H1 (cell line): ENCODE measurements at regions not wholly inside any gene's neighbourhood (a gene's known extent, or its start where the extent isn't known, plus 50 kb on each side); places are given as distances from the start of the nearest gene placed in this dataset.

Source experiments
- CTCF ChIA-PET: fragments of 300-600 bp; sonication (Branson Sonifier 250); formaldehyde crosslinking; loops from one replicate; lab custom pipeline; 2021; ENCODE audit not compliant: partially characterized antibody; lab: Charles Lee
- POLR2A ChIA-PET: fragments of 300-600 bp; sonication (Branson Sonifier 250); formaldehyde crosslinking; loops from one replicate; lab custom pipeline; 2021; ENCODE audit warnings: inconsistent platforms; ENCODE audit not compliant: partially characterized antibody; lab: Charles Lee
- DNase-seq, 2 experiments: peaks; one replicate each; pipeline versions ENCODE4 v3.0.0 to v3.0.0-alpha.2; 2010 to 2022; ENCODE audit warnings: low spot score in 2 of 2, low read depth in 1 of 2, mixed read lengths in 1 of 2
- FAIRE-seq: peaks from 2 replicates; lab custom pipeline; 2011; peaks lifted over from hg19 to GRCh38; lab: Jason Lieb, UNC
- H2AFZ ChIP-seq: 2 replicates; pipeline ENCODE4 v1.8.1; 2012; ENCODE audit warnings: low read length, inconsistent platforms
- H2AK5ac ChIP-seq: 2 replicates; pipeline ENCODE4 v1.6.1; 2013; ENCODE audit warnings: low read depth, low read length
- H2BK120ac ChIP-seq: replicated peaks from 2 replicates; pipeline ENCODE3; 2013; ENCODE audit warnings: low read depth, low read length, inconsistent platforms
- H2BK12ac ChIP-seq: 2 replicates; pipeline ENCODE4 v1.6.1; 2013; ENCODE audit warnings: low read depth, low read length
- H2BK15ac ChIP-seq: 2 replicates; pipeline ENCODE4 v1.6.1; 2013; ENCODE audit warnings: low read length
- H2BK20ac ChIP-seq: 2 replicates; pipeline ENCODE4 v1.6.1; 2013; ENCODE audit warnings: low read length
- H2BK5ac ChIP-seq: 2 replicates; pipeline ENCODE4 v1.6.1; 2013; ENCODE audit warnings: low read depth, low read length
- H3K14ac ChIP-seq: 2 replicates; pipeline ENCODE4 v1.6.1; 2013; ENCODE audit warnings: inconsistent platforms; ENCODE audit not compliant: insufficient read length
- H3K18ac ChIP-seq: 2 replicates; pipeline ENCODE4 v1.6.1; 2013; ENCODE audit warnings: low read length; ENCODE audit errors: extremely low read depth
- H3K23ac ChIP-seq: 2 replicates; pipeline ENCODE4 v1.6.1; 2013; ENCODE audit warnings: inconsistent platforms; ENCODE audit not compliant: insufficient read length
- H3K23me2 ChIP-seq: 2 replicates; pipeline ENCODE4 v1.6.1; 2013; ENCODE audit warnings: low read depth, low read length
- H3K27ac ChIP-seq: 2 replicates; pipeline ENCODE4 v1.6.1; 2011; ENCODE audit warnings: low read depth, low read length, inconsistent platforms
- H3K27me3 ChIP-seq, 4 experiments: replicated peaks in 1 of 4; 1 replicate in 1 of 4; 2 replicates in 3 of 4; pipeline versions ENCODE4 v1.6.1 to v1.8.1; 2011 to 2013; ENCODE audit warnings: low read length in 3 of 4, mild to moderate bottlenecking in 3 of 4, inconsistent platforms in 2 of 4, mixed read lengths in 2 of 4, moderate library complexity in 1 of 4; ENCODE audit not compliant: control insufficient read depth in 3 of 4, insufficient read depth in 3 of 4; ENCODE audit errors: extremely low read depth in 1 of 4
- H3K36me3 ChIP-seq, 4 experiments: 2 replicates each; pipeline versions ENCODE4 v1.6.1 to v1.8.1; 2011 to 2013; ENCODE audit warnings: mild to moderate bottlenecking in 4 of 4, low read length in 3 of 4, moderate library complexity in 2 of 4, control low read depth in 1 of 4, inconsistent platforms in 1 of 4; ENCODE audit not compliant: insufficient read depth in 4 of 4, control insufficient read depth in 2 of 4
- H3K4ac ChIP-seq: replicated peaks from 2 replicates; pipeline ENCODE3; 2013; ENCODE audit warnings: low read length, low read depth, mixed read lengths, inconsistent platforms; ENCODE audit not compliant: insufficient read length
- H3K4me1 ChIP-seq, 4 experiments: replicated peaks in 1 of 4; 1 replicate in 1 of 4; 2 replicates in 3 of 4; pipeline versions ENCODE4 v1.6.1 to v1.8.1; 2011 to 2013; ENCODE audit warnings: low read length in 3 of 4, inconsistent platforms in 2 of 4, mixed read lengths in 1 of 4; ENCODE audit not compliant: insufficient read depth in 4 of 4, control insufficient read depth in 3 of 4
- H3K4me2 ChIP-seq, 2 experiments: 2 replicates each; pipeline versions ENCODE4 v1.6.1 to v1.8.1; 2011 to 2013; ENCODE audit warnings: low read depth in 2 of 2, low read length in 2 of 2, control low read depth in 1 of 2, inconsistent platforms in 1 of 2, mild to moderate bottlenecking in 1 of 2; ENCODE audit not compliant: insufficient read depth in 1 of 2
- H3K4me3 ChIP-seq, 4 experiments: fragments of 200-600, 300-600 bp in 1 of 4; sonication (generic), shearing (Covaris generic), sonication (Bioruptor Twin) in 1 of 4; 2 replicates each; pipeline versions ENCODE4 v1.5.1 to v1.8.1; 2011 to 2016; ENCODE audit warnings: low read length in 4 of 4, low read depth in 3 of 4, control low read depth in 2 of 4, inconsistent platforms in 2 of 4, mild to moderate bottlenecking in 2 of 4, mixed read lengths in 1 of 4, moderate library complexity in 1 of 4; ENCODE audit not compliant: insufficient read depth in 2 of 4; ENCODE audit errors: extremely low read depth in 1 of 4
- H3K56ac ChIP-seq: replicated peaks from 2 replicates; pipeline ENCODE3; 2013; ENCODE audit warnings: low read depth, mild to moderate bottlenecking, mixed read lengths, low read length, inconsistent platforms; ENCODE audit not compliant: insufficient read length
- H3K79me1 ChIP-seq: 2 replicates; pipeline ENCODE4 v1.6.1; 2013; ENCODE audit warnings: low read depth, low read length, control low read depth
- H3K79me2 ChIP-seq, 2 experiments: 2 replicates each; pipeline versions ENCODE4 v1.6.1 to v1.8.1; 2012 to 2013; ENCODE audit warnings: low read length in 2 of 2, mild to moderate bottlenecking in 2 of 2, inconsistent platforms in 1 of 2; ENCODE audit not compliant: insufficient read depth in 2 of 2, control insufficient read depth in 1 of 2
- H3K9ac ChIP-seq, 4 experiments: replicated peaks in 1 of 4; 1 replicate in 1 of 4; 2 replicates in 3 of 4; pipeline versions ENCODE4 v1.6.1 to v1.8.1; 2011 to 2013; ENCODE audit warnings: low read depth in 3 of 4, low read length in 3 of 4, control low read depth in 2 of 4, mild to moderate bottlenecking in 2 of 4, moderate library complexity in 2 of 4, inconsistent platforms in 1 of 4; ENCODE audit errors: extremely low read depth in 1 of 4
- H3K9me3 ChIP-seq, 2 experiments: 2 replicates each; pipeline versions ENCODE4 v1.6.1 to v1.8.1; 2012 to 2013; ENCODE audit warnings: mild to moderate bottlenecking in 2 of 2, moderate library complexity in 2 of 2, control low read depth in 1 of 2, inconsistent platforms in 1 of 2, low read depth in 1 of 2, low read length in 1 of 2, mixed read lengths in 1 of 2; ENCODE audit not compliant: insufficient read depth in 2 of 2
- H4K20me1 ChIP-seq, 2 experiments: replicated peaks in 1 of 2; 2 replicates each; pipeline versions ENCODE3 to v1.8.1; 2011 to 2013; ENCODE audit warnings: inconsistent platforms in 2 of 2, low read length in 2 of 2, mild to moderate bottlenecking in 1 of 2; ENCODE audit not compliant: insufficient read depth in 2 of 2, control insufficient read depth in 1 of 2
- H4K5ac ChIP-seq: 2 replicates; pipeline ENCODE4 v1.6.1; 2013; ENCODE audit warnings: low read length, low read depth, mixed read lengths, inconsistent platforms; ENCODE audit not compliant: insufficient read length
- H4K8ac ChIP-seq: 2 replicates; pipeline ENCODE4 v1.8.0; 2013; ENCODE audit warnings: mild to moderate bottlenecking, moderate library complexity, low read length, inconsistent platforms; ENCODE audit not compliant: insufficient read depth; ENCODE audit errors: extremely low read depth
- H4K91ac ChIP-seq: replicated peaks from 2 replicates; pipeline ENCODE3; 2013; ENCODE audit warnings: low read length, mixed read lengths, inconsistent platforms; ENCODE audit not compliant: insufficient read length
- BRCA1 ChIP-seq: IDR thresholded peaks from 2 replicates; pipeline ENCODE4 v1.6.1; 2012; ENCODE audit warnings: low read depth, low read length, improper control_type of control experiment
- EGR1 ChIP-seq: IDR thresholded peaks from 2 replicates; pipeline ENCODE4 v1.6.1; 2011; ENCODE audit warnings: low read depth, low read length, borderline replicate concordance
- KDM5A ChIP-seq: fragments of 200-600 bp; IDR thresholded peaks from 2 replicates; pipeline ENCODE4 v1.7.1; 2012; ENCODE audit warnings: mild to moderate bottlenecking, low read length, inconsistent platforms, mixed read lengths
- MAFK ChIP-seq: IDR thresholded peaks from 2 replicates; pipeline ENCODE4 v1.6.1; 2012; ENCODE audit warnings: low read depth, mild to moderate bottlenecking, improper control_type of control experiment, low read length
- POLR2AphosphoS5 ChIP-seq: IDR thresholded peaks from 2 replicates; pipeline ENCODE4 v1.6.1; 2011; ENCODE audit warnings: low read depth, low read length
- RBBP5 ChIP-seq: IDR thresholded peaks from 2 replicates; pipeline ENCODE4 v1.7.1; 2012; ENCODE audit warnings: low read depth, mild to moderate bottlenecking, inconsistent platforms, low read length, moderate library complexity, borderline replicate concordance
- SP1 ChIP-seq: IDR thresholded peaks from 2 replicates; pipeline ENCODE4 v1.6.1; 2011; ENCODE audit warnings: low read depth, low read length
- SP2 ChIP-seq: IDR thresholded peaks from 2 replicates; pipeline ENCODE4 v1.6.1; 2012; ENCODE audit warnings: mild to moderate bottlenecking, low read length, inconsistent platforms
- WGBS, 2 experiments: shearing (Covaris generic) in 1 of 2; methylation state at CpG; one replicate each; pipeline versions ENCODE4 v1.1.6 to v1.1.7; 2013 to 2015; ENCODE audit warnings: low lambda C conversion rate in 2 of 2, mixed read lengths in 2 of 2, inconsistent platforms in 1 of 2, low coverage in 1 of 2, missing lambda C conversion rate in 1 of 2; ENCODE audit not compliant: insufficient replicate concordance in 2 of 2, insufficient coverage in 1 of 2, insufficient read length in 1 of 2; ENCODE audit errors: extremely low coverage in 1 of 2, missing lambda C conversion rate in 1 of 2; 5-methylcytosine and 5-hydroxymethylcytosine counted together
- TF ChIP-seq, protein P1 (sequence below): IDR thresholded peaks from 2 replicates; pipeline ENCODE4 v1.6.1; 2012; ENCODE audit warnings: low read length, inconsistent platforms

- no peak overlapping the region for H2AK5ac ChIP-seq
- no peak overlapping the region for H2BK5ac ChIP-seq
- H3K36me3 ChIP-seq = no peaks in the 10 kb centered on the region
- no peak overlapping the region for H2AFZ ChIP-seq
- ChIA-PET POLR2A (no interaction called here), CTCF (interaction anchor here (1.0 to 1.2 kb wide), 2 partner anchors 9 to 17 kb away, joined by 4 read pairs; no protein-coding TSS in a partner anchor)
- H4K8ac ChIP-seq = no peak overlapping the region
- no peak overlapping the region for H3K4ac ChIP-seq
- H3K56ac ChIP-seq = no peak overlapping the region
- H4K5ac ChIP-seq = no peak overlapping the region
- H3K23ac ChIP-seq = no peak overlapping the region
- H2BK15ac ChIP-seq = no peak overlapping the region
- H3K18ac ChIP-seq = no peak overlapping the region
- H3K23me2 ChIP-seq = no peaks in the 10 kb centered on the region; the same call in 1 of the 2 replicates
- H3K4me3 ChIP-seq = no peak overlapping the region
- H2BK20ac ChIP-seq = no peak overlapping the region
- H3K27me3 ChIP-seq = no peaks in the 10 kb centered on the region
- H2BK12ac ChIP-seq = no peak overlapping the region; the same call in 1 of the 2 replicates
- WGBS, 2 experiments = 95% methylated on average over 11 of the region's 11 CpGs; no CpG with 5 or more reads in 1 of the 2 experiments
- no peaks in the 10 kb centered on the region for H3K79me2 ChIP-seq
- H3K4me2 ChIP-seq = no peak overlapping the region
- H4K91ac ChIP-seq = no peak overlapping the region
- H4K20me1 ChIP-seq = no peaks in the 10 kb centered on the region
- no peak overlapping the region for H3K27ac ChIP-seq
- no peaks in the 10 kb centered on the region for H3K9me3 ChIP-seq
- no peak overlapping the region for H2BK120ac ChIP-seq
- FAIRE-seq = no peak
- no peak for DNase-seq
- H3K79me1 ChIP-seq = no peaks in the 10 kb centered on the region
- no peak overlapping the region for H3K14ac ChIP-seq
- H3K9ac ChIP-seq = no peak overlapping the region
- peaks cover 0 to 3% (median 1%) of the 10 kb centered on the region in 4 experiments; a peak in 3 of 7 replicates for H3K4me1 ChIP-seq
- TF ChIP-seq KDM5A = no peak
- TF ChIP-seq, protein P1, sequence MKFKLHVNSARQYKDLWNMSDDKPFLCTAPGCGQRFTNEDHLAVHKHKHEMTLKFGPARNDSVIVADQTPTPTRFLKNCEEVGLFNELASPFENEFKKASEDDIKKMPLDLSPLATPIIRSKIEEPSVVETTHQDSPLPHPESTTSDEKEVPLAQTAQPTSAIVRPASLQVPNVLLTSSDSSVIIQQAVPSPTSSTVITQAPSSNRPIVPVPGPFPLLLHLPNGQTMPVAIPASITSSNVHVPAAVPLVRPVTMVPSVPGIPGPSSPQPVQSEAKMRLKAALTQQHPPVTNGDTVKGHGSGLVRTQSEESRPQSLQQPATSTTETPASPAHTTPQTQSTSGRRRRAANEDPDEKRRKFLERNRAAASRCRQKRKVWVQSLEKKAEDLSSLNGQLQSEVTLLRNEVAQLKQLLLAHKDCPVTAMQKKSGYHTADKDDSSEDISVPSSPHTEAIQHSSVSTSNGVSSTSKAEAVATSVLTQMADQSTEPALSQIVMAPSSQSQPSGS = no peak
- TF ChIP-seq MAFK = no peak
- TF ChIP-seq RBBP5 = no peak
- no peak for TF ChIP-seq POLR2AphosphoS5
- TF ChIP-seq BRCA1 = no peak
- no peak for TF ChIP-seq SP2
- no peak for TF ChIP-seq EGR1
- no peak for TF ChIP-seq SP1
Observed at GRCh38 chr6:106787327-106788196, 158.2 kb downstream of the QRSL1 start.
